HG03045 (cell line): ENCODE measurements at regions not wholly inside any gene's neighbourhood (a gene's known extent, or its start where the extent isn't known, plus 50 kb on each side); places are given as distances from the start of the nearest gene placed in this dataset.
A peak's percentile ranks its signal among the peaks of the same experiment; 100 is the strongest.

ENCODE experiments used
- ATAC-seq: cut with Tn5 transposase; IDR thresholded peaks from one replicate; pipeline ENCODE4 v1.9.1; 2021; ENCODE audit warnings: mild to moderate bottlenecking, moderate library complexity; ENCODE audit not compliant: unreplicated experiment

DNA sequence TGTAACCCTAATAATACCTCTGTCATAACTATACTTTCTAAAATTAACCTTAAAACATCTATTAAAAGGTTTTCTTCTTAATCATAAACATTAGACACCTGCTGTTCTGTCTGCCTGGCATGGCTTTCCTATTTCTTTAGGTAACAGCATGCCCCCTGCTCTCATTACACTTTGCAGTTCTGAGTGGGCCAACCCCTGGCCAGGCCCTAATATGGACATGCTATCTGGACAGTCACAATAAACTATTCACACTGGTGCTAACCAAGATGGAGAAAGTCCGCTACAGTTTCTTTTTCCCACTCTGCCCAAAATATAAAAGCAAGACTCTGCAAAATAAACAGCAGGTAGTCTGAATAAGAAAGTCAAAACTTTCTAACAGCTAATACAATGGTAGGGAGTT is 84.0 kb downstream of the ELAPOR2 start:
- no peak for ATAC-seq

- no peak for ATAC-seq
Observed at GRCh38 chr7:86972072-86972471, 87.4 kb downstream of the ELAPOR2 start.

DNA sequence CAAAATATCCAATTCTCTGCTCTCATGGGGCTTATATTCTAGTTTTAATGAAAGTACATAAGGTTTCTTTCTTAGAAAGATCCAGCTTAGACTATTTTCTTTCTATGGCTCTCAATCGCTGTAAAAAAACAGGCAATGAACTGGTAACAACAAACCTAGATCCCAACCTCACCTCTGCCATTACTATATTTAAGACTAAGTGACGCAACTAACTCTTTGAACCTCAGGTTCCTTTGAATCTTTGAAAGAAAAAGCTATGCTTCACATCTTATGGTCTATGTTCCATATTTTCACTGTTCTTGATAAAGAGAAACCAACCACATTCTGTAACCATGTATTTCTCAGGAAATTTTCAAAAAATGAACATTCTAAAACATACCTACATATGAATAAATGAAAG is 88.5 kb downstream of the ELAPOR2 start:
- no peak for ATAC-seq

- no peak for ATAC-seq
Observed at GRCh38 chr7:86970547-86970946, 88.9 kb downstream of the ELAPOR2 start.

DNA sequence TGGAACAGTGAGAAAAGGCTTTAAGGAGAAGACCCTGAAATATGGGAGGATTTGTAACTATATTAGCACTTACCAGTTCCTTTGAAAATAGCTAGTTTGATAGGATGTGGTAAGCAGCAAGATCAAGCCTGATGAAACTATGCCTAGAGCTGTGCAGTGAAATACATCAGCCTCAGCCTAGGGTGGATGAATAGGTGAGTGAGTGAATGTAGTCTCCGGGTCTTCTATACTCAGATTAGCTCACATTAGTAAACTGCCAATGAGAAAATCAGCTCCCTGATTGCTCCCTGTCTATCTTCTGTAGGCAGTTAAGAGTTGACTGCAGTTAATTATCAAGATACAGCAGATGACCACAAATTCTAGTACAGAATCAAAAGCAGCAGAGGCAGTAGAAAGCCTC is 89.6 kb downstream of the ELAPOR2 start:
- ATAC-seq = no peak

DNA sequence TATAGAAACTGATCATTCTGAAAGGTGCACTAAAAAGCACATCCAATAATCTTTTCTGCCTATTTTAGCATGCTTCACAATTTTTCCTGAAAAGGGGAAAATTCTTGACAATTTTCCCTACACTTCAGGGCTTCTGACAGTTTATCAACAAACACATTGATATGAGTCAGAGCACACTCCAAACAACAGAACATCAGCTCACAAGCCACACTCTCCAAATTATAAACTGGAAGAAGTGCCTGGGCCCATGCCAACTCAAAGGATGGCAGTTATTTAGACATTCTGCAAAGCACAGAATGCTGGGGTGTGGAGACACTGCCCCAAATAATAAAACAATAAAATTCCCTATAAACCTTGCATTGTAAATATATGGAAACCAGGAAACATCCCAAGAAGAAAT is 90.8 kb downstream of the ELAPOR2 start:
- no peak for ATAC-seq

DNA sequence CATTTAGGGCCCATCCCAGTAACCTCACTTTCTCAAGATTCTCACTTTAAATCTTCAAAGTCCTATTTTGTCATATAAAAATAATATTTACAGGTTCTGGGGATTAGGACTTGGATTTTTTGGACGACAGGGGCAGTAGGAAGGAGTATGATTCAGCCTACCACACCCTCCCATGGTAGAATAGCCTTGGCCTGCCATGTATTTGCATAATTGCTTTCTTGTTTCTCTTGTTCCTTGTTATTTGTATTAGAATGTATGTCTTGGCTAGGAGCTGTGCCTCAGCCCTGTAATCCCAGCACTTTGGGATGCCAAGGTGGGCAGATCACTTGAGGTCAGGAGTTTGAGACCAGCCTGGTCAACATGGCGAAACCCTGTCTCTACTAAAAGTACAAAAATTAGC is 92.5 kb downstream of the ELAPOR2 start:
- peak; percentile 45 for ATAC-seq

DNA sequence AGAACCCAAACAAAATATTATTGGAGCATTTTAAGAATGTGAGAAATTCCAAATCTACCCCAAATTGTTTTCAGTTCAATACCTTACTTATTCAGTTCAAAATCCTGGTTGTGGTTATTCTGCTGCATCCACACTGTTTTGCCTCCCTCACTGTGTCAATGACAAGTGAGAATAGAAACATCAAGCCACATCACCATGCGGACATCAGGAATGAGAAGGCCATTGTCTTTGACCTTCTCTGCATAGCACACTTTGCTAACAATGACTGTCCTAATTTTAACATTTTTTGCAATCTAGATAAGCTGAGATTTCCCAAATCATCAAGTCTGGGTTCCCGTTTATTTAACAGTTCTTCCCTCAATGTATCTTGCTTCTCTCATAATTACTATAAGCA is 93.7 kb downstream of the ELAPOR2 start:
- no peak for ATAC-seq

- ATAC-seq = no peak
Observed at GRCh38 chr7:86964973-86965726, 94.3 kb downstream of the ELAPOR2 start.

- ATAC-seq = peak; percentile 93
Observed at GRCh38 chr7:86963599-86964230, 95.7 kb downstream of the ELAPOR2 start.

DNA sequence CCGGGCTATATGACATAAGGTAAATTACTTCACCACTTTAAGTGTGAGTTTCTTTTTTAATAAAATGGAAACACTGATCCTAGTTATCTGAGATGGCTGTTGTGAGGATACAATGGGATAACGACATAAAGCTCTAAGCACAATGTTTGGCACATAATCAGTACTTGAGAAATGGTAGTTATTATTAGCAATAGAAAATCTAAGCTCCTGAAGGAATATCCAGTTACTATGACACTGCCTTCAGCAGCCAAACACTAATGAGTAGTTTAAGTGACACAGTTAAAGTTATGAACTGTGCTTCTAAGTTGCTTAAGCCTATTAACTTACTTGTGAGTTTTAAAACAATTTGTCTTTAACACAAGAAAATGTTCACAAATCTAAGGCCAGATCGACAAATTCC is 96.8 kb downstream of the ELAPOR2 start:
- no peak for ATAC-seq

- ATAC-seq = no peak
Observed at GRCh38 chr7:86961686-86962085, 97.8 kb downstream of the ELAPOR2 start.

GRCh38 chr7:86958380-86958779 is 101.1 kb downstream of the ELAPOR2 start:
- no peak for ATAC-seq

DNA sequence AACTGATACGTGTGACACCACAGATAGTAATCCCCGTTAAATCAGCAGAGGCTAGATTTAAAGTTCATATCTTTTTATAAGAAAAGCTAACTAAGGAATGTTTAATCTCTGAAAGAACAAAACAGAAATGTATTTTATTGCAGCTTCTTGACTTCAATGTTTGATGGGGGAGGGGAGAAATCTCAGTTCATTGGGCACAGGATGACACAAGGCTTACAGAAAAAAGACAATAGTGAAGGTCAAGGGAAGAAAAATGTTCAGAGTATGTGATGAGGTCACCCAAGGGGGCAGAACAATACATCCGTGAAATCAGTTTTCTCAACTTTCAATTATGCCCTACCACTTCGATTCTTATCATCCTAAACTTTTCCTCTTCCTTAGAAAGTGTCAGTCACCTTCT is 102.9 kb downstream of the ELAPOR2 start:
- ATAC-seq = no peak

- ATAC-seq = no peak
Observed at GRCh38 chr7:86955895-86956503, 103.5 kb downstream of the ELAPOR2 start.

DNA sequence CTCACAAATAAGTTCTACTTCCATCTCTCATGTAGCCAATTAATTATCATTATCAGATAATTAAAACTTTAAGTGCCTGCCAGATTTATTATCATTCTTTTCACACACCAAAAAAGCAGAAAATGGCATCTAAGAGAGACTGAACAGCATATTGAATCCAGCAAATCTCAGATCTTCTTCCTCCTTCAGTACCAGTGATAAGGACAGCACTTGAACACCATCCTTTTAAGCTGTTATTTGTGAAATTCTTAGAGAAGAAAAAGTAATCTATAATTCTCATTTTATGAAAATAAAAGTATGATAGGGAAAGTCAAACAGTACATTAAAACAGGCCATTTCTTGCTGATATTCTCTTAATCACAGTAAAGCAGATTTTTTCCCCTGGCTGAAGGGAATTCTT is 104.5 kb downstream of the ELAPOR2 start:
- no peak for ATAC-seq

GRCh38 chr7:86953653-86954336 is 105.7 kb downstream of the ELAPOR2 start:
- no peak for ATAC-seq

- ATAC-seq = no peak
Observed at GRCh38 chr7:86953219-86953618, 106.2 kb downstream of the ELAPOR2 start.

- no peak for ATAC-seq
Observed at GRCh38 chr7:86951895-86952294, 107.6 kb downstream of the ELAPOR2 start.

DNA sequence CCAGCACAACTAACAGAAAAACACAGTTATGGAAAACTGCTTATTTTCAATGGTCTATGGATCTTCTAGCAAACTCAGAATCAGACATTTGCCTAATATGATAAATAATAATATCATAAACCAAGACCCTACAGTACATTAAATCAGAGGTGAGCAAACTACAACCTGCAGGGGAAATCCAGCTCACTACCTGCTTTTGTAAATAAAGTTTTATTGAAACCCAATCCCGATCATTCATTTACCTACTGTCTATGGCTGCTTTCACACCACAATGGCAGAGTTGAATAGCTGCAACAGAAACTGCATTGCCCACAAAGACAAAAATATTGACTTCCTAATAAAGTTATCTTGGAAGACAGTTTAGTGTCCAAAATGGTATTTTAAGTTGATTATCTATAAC is 108.5 kb downstream of the ELAPOR2 start:
- ATAC-seq = no peak

GRCh38 chr7:86950360-86950759 is 109.1 kb downstream of the ELAPOR2 start:
- ATAC-seq = no peak

DNA sequence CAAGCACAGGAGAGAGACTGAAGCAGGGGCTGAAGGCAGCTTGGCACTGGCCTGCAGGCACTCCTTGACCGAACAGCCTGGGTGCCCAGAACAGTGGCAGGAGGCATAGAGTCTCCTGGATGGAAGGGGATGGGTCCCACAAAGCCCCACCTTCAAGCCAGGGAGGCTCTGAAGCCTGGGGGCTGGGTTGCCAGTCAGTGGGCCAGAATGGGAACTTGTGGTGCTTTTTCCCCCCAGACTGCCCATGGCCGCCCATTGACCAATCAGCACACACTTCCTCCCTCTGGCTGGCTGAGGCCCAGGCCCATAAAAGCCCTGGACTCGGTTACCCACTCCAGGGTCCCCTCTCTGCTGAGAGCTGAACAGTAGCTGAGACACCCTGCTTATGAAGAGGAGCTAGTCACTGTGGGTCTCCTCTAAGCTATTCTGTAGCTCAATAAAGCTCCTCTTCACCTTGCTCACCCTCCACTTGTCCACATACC is 109.6 kb downstream of the ELAPOR2 start:
- no peak for ATAC-seq
